ENCODE measurements at regions not wholly inside any gene's neighbourhood (a gene's known extent, or its start where the extent isn't known, plus 50 kb on each side); places are given as distances from the start of the nearest gene placed in this dataset.

GRCh38 chr5:26054594-26054993 is 983.8 kb downstream of the CDH9 start:
- no peak for TF ChIP-seq CTCF (IDR thresholded peaks at IDR 0.05)
- no peak for TF ChIP-seq SIN3A (IDR thresholded peaks at IDR 0.05; ENCODE audit: borderline replicate concordance, insufficient read depth, low read depth, low read length)
- no peak for TF ChIP-seq POLR2AphosphoS5 (IDR thresholded peaks at IDR 0.05; ENCODE audit: low read depth, low read length)
- TF ChIP-seq TCF7L2 (IDR thresholded peaks at IDR 0.05; ENCODE audit: low read depth, low read length), result no peak
- TF ChIP-seq REST (IDR thresholded peaks at IDR 0.05; ENCODE audit: insufficient read depth in 1 of 2, low read depth in 2 of 2, low read length in 1 of 2), result no peak
